ENCODE measurements at regions not wholly inside any gene's neighbourhood (a gene's known extent, or its start where the extent isn't known, plus 50 kb on each side); places are given as distances from the start of the nearest gene placed in this dataset.

- Histone ChIP-seq H3K4me3 (no peak overlapping the region), H3K4me1 (peaks cover 12% of the 10 kb centered on the region), H3K9me3 (no peaks in the 10 kb centered on the region), H3K27me3 (no peaks in the 10 kb centered on the region), H3K36me3 (no peaks in the 10 kb centered on the region), H3K27ac (no peak overlapping the region)
- 84% methylated on average over 16 of the region's 16 CpGs for WGBS
- no peak for TF ChIP-seq CTCF (IDR thresholded peaks at IDR 0.05)
- no peak for DNase-seq (ENCODE audit: low spot score in 2 of 2)
Observed at GRCh38 chr6:6734479-6735465, 146.3 kb downstream of the LY86 start.

DNA sequence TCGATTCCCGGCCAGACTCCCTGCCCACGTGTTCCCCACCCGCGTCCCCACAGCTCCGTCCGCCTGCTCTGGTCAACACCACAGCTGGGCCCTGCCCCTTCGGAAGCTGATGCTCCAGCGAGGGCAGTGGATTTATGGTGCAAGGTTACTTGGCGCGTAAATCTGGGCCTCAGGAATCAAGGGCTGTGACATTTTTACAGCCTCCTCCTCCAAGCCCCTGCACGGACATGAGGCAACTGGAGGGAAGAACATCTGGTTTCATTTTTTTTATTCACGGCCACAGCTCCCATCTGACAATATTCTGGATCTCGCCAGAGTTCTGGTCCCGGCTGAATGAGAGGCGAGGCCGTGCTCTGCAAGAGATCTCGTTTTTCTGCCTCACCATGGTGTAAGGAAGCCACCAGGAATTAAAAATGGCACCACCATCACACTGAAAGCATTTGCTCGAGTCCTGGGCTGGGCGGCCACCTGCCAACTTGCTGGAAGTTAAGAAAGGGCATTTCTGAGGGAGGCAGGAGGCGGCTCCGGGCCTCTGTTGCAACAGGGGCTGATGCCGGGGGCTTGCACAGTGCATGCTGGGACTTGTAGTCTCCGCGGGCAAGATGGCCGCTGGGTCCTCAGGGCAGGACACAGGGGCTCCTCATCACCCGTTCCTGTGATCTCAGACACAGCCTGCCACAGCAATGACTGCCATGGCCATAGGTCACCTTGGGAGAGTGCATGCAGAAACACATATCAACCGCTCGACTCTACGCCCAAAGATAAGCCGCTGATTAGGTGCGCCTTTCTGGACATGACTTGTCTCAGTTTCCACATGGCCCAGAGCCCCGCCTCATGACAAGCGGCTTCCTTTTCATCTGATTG lies 148.5 kb downstream of the LY86 start:
- no peak overlapping the region for H3K27ac ChIP-seq
- peak overlapping the region; percentile 37 for H3K4me3 ChIP-seq
- WGBS = 52% methylated on average over 26 of the region's 34 CpGs
- TF ChIP-seq POLR2AphosphoS5 (IDR thresholded peaks at IDR 0.05) = peak in 1 of 3 donors; percentile 16
- no peak for TF ChIP-seq CTCF (IDR thresholded peaks at IDR 0.05)
- no peak for TF ChIP-seq POLR2A (IDR thresholded peaks at IDR 0.05)
- no peak for TF ChIP-seq EP300 (IDR thresholded peaks at IDR 0.05)
- DNase-seq (ENCODE audit: low spot score in 2 of 2) = peak; percentile 90 to 92
- no peaks in the 10 kb centered on the region for H3K36me3 ChIP-seq
- H3K9me3 ChIP-seq = no peaks in the 10 kb centered on the region
- H3K27me3 ChIP-seq = no peaks in the 10 kb centered on the region
- H3K4me1 ChIP-seq = peaks cover 9% of the 10 kb centered on the region

GRCh38 chr6:6737671-6738070 lies 149.2 kb downstream of the LY86 start:
- no peak for DNase-seq (ENCODE audit: low spot score in 2 of 2)
- TF ChIP-seq CTCF (IDR thresholded peaks at IDR 0.05) = no peak
- no peak for TF ChIP-seq POLR2AphosphoS5 (IDR thresholded peaks at IDR 0.05)
- no peak for TF ChIP-seq EP300 (IDR thresholded peaks at IDR 0.05)
- Histone ChIP-seq H3K27ac (no peak overlapping the region), H3K4me1 (peaks cover 9% of the 10 kb centered on the region), H3K4me3 (peak overlapping the region; percentile 37), H3K27me3 (no peaks in the 10 kb centered on the region), H3K36me3 (no peaks in the 10 kb centered on the region), H3K9me3 (no peaks in the 10 kb centered on the region)
- WGBS = 43% methylated on average over 6 of the region's 6 CpGs

- Histone ChIP-seq H3K9me3 (no peaks in the 10 kb centered on the region), H3K27ac (no peak overlapping the region), H3K4me1 (peaks cover 9% of the 10 kb centered on the region), H3K36me3 (no peaks in the 10 kb centered on the region), H3K27me3 (no peaks in the 10 kb centered on the region), H3K4me3 (no peak overlapping the region)
- no peak for DNase-seq (ENCODE audit: low spot score in 2 of 2)
- 91% methylated on average over 2 of the region's 2 CpGs for WGBS
- TF ChIP-seq EP300 (IDR thresholded peaks at IDR 0.05) (no peak), POLR2AphosphoS5 (IDR thresholded peaks at IDR 0.05) (no peak), POLR2A (IDR thresholded peaks at IDR 0.05) (no peak), CTCF (IDR thresholded peaks at IDR 0.05) (no peak)
Observed at GRCh38 chr6:6738108-6738507, 149.6 kb downstream of the LY86 start.
